HG02938 (cell line): ENCODE measurements at regions not wholly inside any gene's neighbourhood (a gene's known extent, or its start where the extent isn't known, plus 50 kb on each side); places are given as distances from the start of the nearest gene placed in this dataset.
"Not testable (repeated sequence)": the region's sequence is repeated elsewhere in the genome, so short reads cannot be mapped to it uniquely, and the experiment has no call there.

ENCODE experiments used
- ATAC-seq: cut with Tn5 transposase; IDR thresholded peaks from one replicate; pipeline ENCODE4 v1.9.1; 2021; ENCODE audit warnings: mild to moderate bottlenecking, moderate library complexity; ENCODE audit not compliant: unreplicated experiment

- ATAC-seq, result not testable (repeated sequence)
These were observed 4037.7 kb upstream of the TPTE start for GRCh38 chr21:6483645-6484044.

DNA sequence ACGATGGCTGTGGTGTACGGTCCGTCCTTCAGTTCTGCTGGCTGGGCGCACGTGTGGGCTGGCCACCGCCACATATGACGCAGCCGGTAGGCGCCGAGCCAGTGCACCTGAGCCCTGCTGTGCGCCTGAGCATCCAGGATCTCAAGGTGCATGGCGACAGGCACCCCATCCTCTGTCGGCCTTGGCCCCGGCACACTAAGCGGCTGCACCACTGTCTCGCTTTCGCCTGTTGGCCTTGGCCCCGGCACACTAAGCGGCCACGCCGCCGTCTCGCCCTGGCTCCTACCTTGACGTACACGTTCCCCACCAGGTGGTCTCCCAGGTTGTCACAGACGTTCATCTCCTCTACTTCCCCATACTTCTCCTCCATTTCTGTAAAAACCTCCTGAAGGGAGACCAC is 4034.6 kb upstream of the TPTE start:
- ATAC-seq, result not testable (repeated sequence)

DNA sequence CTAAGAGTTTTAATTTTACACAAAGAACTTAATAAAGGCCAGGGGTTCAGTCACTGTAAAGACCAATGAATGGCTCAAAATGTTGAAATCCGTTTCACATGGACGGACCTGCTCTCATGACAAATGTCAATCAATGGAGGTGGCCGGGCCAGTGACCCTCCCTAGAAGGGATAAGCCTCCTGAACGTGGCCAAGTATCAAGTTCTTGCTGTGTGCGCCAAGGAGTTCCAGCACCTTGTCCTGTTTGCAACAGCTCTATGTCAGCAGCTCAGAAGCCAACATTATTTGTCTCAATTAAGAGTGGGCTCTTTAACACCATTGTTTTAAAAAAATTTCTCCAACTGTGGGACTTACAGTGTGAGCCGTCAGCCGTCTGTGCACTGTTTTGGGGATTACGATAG is 4028.7 kb upstream of the TPTE start:
- not testable (repeated sequence) for ATAC-seq

DNA sequence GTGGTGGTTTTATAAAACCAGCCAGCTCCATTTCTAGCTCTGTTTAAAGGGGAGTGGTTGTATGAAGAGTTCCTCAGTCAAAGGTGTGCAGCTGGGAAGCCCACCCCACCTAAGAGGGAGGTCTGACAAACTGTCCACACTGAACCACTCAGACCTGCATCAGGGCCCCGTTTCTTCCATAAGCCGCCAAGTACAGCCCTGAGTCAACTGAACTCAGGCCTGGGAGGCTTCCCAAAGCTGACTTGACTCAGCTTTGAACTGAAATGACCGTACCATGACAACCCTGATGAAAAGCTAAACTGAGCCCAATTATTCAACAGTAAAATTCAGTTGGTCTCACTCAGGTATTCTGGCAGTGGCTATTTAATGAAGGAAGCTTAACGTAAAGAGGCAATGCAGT is 4027.4 kb upstream of the TPTE start:
- not testable (repeated sequence) for ATAC-seq

DNA sequence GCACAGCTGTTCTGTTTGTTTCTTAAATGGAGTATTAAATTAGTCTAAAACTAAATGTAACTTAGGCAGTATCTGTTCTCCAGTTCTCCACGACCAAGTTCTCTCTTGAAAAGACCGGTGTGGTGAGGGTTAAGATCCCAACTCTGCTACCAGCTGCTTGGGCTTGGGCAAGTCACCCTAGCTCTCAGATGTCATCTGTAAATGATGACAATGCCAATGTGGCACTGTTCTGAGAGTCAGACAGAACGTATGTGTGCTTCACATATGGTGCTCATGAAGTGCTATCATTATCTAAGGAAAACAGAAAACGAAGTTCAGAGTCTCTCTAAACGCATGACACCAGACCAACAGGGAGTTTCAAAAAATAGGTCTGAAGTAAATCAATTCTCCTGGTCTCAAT is 4025.0 kb upstream of the TPTE start:
- not testable (repeated sequence) for ATAC-seq

DNA sequence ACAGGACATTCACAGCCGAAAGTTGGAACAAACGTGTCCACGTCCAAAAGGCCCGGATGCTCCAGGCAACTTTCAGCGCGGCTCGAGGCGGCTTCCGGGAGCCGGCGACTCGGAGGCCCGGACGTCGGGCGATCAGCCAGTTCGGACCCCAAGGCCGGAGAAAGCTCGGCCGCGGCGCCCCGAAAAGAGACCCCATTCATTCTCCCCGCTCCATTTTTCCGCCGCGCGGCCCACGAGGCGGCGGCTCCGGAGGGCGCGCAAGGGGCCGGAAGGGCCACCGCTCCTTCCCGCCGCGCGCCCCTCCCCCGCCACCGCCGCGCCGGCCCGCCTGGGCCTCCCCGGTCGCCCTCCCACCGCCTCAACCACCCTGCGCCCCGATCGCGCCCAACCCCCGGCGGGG is 4022.7 kb upstream of the TPTE start:
- peak; percentile 38 for ATAC-seq

- peak; percentile 64 for ATAC-seq
These were observed 4022.1 kb upstream of the TPTE start for GRCh38 chr21:6499128-6499826.

DNA sequence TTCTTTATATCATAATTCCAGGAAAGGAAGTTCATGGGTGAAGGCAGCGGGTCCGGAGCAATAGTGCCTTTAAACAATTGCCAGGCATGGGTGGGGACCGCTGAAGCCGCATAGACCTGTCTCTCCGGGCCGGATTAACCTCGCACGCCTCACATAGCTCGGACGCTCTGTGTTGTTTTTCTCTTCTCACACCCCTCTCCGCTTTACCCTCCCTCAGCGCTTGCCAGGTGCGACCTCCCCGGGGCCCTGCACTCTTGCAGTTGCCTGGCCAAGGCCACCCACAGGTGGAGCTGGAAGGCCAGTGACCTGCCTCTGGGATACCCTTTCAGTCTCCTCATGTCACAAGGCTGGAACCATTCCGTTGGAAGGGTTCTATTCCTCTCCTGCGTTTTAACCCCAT is 4021.5 kb upstream of the TPTE start:
- not testable (repeated sequence) for ATAC-seq

DNA sequence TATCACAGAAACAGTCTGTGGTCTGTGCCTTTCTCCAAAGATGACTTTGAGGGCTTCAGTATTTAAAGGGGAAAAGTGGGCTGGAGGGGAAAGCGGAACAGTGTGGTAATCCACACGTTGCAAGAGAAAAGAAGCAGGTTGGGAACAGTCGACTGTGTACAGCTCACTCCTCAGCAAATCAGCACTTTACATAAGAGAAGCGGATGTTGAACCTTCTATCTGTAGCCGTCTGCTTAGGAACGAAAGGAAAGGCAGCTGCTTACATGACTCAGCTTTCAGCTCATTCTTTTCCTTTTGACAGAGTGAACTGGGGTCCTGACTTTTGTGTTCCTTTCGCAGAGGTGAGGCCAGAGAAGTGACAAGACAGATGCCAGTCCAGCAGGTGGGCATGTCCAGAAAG is 4020.7 kb upstream of the TPTE start:
- not testable (repeated sequence) for ATAC-seq

DNA sequence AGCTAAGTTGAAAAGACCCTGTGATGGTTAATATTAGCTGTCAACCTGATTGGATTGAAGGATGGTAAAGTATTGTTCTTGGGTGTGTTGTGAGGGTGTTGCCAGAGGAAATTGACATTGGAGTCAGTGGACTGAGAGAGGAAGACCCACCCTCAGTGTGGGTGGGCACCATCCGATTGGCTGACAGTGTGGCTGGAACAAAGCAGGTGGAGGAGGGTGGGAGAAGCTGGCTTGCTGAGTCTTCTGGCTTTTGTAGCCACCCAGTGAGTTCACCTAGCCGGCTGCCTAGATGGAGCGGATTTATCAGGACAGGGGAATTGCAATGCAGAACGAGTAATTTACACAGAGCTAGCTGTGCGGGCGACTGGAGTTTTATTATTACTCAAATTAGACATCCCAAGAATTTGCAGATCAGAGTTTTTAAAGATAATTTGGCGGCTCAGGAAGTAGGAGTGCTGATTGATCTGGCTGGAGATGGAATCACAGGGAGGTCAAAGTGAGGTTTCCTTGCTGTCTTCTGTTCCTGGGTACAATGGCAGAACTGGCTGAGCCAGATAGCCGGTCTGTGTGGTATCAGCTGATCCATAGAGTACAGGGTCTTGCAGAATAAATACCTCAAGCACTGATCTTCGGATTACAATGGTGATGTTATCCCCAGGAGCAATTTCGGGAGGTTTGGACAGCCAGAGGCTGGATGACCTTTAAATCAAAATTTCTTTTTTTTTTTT is 4015.1 kb upstream of the TPTE start:
- ATAC-seq, result not testable (repeated sequence)

DNA sequence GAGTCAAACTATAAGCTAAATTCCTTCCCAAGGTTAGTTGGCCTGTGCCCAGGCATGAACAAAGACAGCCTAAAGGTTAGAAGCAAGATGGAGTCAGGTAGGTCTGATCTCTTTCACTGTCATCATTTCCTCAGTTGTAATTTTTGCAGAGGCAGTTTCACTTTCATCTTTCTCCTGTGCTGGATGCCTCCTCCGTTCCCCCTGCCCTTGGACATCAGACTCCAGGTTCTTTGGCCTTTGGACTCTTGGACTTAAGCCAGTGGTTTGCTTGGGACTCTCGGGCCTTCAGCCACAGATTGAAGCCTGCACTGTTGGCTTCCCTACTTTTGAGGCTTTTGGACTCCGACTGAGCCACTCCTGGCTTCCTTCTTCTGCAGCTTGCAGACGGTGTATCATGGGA is 4013.8 kb upstream of the TPTE start:
- not testable (repeated sequence) for ATAC-seq

DNA sequence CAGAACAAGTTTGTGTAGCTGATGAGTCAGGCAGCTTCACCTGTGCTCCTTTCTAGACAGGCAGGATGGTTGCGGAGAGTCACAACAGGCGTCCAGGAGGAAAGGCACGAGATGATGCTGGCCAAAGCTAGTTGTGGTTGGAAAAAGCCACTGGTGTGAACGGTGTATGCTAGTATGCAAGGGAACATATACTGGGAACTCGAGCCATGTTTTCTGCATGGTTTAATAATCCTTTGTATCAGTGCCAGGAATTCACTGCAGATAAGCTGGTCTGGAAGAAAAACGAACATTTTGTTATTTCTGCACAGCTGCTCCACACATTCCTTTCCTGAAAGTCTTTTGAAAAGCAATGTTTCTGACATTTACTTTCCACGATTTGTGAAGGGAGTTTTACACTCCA is 3999.6 kb upstream of the TPTE start:
- not testable (repeated sequence) for ATAC-seq

DNA sequence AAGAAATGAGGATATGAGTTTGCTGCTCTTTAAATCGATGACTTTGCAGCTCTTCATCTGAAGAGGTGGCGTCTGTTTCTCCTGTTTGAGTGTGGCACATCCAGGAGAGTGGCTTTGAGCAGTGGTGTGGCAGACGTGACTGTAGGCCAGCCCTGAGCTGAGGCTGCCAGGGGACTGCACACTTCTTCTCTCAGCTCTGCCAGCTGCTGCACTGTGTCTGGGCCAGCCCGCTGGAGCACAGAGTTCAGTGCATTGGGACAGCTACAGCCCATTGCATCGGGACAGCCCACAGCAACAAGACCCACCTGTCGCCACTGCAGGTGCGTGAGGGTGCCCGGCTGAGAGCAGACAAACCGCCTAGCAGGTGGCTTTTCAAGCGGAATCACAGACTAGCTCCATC is 3995.2 kb upstream of the TPTE start:
- ATAC-seq, result not testable (repeated sequence)

GRCh38 chr21:6530655-6531054 is 3990.7 kb upstream of the TPTE start:
- ATAC-seq, result not testable (repeated sequence)

- not testable (repeated sequence) for ATAC-seq
These were observed 3988.1 kb upstream of the TPTE start for GRCh38 chr21:6533261-6533660.

DNA sequence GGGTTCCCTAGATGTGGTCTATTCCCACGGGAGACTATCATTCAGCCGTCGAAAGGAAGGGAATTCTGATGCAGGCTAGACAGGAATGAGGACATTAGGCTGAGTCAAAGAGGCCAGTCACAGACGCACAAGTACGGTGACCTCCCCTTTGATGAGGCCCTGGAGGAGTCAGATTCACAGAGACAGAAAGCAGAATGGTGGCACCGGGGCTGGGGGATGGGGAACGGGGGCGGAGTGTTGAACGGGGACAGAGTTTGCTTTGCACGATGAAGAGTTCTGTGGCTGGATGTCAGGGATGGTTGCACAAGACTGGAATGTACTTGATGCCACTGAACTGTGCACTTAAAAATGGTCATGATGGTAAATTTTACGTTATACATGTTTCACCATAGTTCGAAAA is 3983.1 kb upstream of the TPTE start:
- ATAC-seq, result not testable (repeated sequence)

DNA sequence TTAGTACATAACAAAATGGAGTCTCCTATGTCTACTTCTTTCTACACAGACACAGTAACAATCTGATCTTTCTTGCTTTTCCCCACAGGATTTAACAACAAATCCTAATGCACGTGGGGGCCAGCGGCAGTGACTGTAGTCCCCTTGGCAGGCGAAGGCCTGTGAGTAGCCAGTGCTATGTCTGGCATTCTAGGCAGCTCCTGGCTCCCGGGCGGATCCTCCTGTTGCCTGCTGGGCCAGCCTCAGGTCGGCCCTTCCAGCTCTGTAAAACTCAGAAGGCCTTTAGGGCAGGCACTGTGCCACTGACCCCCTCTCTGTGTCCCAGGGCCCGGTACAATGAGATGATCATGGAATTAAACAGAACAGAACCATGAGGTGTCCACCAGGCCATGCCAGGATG is 3981.7 kb upstream of the TPTE start:
- ATAC-seq, result not testable (repeated sequence)

GRCh38 chr21:6541036-6541435 is 3980.3 kb upstream of the TPTE start:
- ATAC-seq, result not testable (repeated sequence)

- ATAC-seq, result not testable (repeated sequence)
These were observed 3976.1 kb upstream of the TPTE start for GRCh38 chr21:6545288-6545687.

DNA sequence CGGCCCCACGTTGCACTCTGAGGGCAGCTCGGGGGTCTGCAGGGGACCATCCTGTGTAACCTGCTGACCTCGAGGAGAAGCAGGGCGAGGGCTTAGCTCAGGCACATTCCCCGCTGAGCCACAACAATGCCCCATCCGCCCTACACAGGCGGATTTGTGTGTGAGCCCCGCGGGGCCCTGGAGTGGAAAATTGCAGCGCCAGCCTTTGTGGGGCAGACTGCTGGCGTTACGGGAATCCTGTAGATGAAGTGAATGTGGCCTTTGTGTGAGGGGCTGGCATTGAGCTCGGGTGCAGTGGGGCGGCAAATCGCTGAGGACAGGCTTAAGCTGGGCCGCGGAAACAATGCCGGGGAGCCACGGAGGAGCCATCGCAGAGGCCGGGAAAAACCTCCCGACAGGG is 3970.3 kb upstream of the TPTE start:
- ATAC-seq, result not testable (repeated sequence)

- not testable (repeated sequence) for ATAC-seq
These were observed 3967.6 kb upstream of the TPTE start for GRCh38 chr21:6553505-6554376.
